ENCODE measurements at regions not wholly inside any gene's neighbourhood (a gene's known extent, or its start where the extent isn't known, plus 50 kb on each side); places are given as distances from the start of the nearest gene placed in this dataset.

DNA sequence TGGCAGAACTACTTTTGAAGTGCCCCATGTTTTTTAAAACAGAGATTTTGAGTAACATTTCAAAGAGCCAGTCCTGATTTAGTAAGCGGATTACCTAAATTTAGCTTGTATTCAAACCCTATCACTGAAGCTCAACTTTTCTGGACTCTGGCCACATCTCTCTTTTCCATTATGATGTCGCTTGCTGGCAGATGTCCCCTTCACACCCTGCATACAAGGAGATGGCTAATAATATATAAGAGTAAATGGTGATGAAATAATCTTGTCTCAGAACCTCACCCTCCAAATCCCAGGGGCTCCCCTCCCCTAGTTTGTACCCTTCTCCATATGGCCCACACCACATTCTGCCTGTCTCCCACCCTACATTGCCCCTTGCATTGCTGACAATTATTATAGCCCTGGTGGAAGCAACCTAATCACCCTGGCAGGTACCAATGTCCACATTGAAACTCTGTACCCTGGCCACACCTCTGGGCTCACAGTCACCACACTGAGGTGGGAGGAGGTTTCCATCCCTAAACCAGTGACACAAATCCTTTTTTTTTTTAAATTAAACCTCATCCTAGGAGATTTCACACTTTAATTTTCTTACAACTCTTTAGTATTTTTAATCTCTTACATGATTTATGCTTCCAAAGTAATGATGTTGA lies 106.0 kb upstream of the SYT6 start:
- no peaks in the 10 kb centered on the region for H3K27me3 ChIP-seq
- H3K36me3 ChIP-seq, result no peaks in the 10 kb centered on the region
- TF ChIP-seq, protein P1, sequence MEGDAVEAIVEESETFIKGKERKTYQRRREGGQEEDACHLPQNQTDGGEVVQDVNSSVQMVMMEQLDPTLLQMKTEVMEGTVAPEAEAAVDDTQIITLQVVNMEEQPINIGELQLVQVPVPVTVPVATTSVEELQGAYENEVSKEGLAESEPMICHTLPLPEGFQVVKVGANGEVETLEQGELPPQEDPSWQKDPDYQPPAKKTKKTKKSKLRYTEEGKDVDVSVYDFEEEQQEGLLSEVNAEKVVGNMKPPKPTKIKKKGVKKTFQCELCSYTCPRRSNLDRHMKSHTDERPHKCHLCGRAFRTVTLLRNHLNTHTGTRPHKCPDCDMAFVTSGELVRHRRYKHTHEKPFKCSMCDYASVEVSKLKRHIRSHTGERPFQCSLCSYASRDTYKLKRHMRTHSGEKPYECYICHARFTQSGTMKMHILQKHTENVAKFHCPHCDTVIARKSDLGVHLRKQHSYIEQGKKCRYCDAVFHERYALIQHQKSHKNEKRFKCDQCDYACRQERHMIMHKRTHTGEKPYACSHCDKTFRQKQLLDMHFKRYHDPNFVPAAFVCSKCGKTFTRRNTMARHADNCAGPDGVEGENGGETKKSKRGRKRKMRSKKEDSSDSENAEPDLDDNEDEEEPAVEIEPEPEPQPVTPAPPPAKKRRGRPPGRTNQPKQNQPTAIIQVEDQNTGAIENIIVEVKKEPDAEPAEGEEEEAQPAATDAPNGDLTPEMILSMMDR (IDR thresholded peaks at IDR 0.05), result no peak
- 56 to 67% methylated on average over 2 of the region's 2 CpGs for WGBS, 2 donors
- FAIRE-seq (no peak), ATAC-seq (no peak), DNase-seq (no peak)
- no peaks in the 10 kb centered on the region for H3K4me1 ChIP-seq
- intact Hi-C loops (cut with DNase I), result no loop called here
- H3K4me3 ChIP-seq, result no peak overlapping the region
- no peaks in the 10 kb centered on the region for H3K9me3 ChIP-seq
- H3K27ac ChIP-seq, result no peak overlapping the region

DNA sequence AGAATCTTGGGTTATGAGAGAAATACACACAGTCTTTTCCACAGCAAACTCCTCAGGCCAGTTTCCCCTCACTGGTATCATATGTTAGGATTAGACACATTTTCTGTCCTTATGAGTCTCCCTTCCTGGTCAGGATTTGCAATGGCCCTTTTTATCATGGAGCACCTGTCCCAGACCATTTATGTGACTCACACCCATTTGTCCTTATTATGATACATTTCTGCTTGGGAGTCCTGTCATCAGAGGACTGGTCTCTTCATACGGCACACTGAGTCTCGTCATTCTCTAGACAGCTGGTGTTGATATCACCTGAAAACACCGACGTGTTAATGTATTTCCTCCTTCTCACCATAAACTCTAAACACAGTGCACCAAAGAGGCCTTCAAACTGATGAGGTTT lies 105.0 kb upstream of the SYT6 start:
- intact Hi-C loops (cut with DNase I), result no loop called here
- H3K4me1 ChIP-seq, result no peaks in the 10 kb centered on the region
- WGBS, 2 donors, result 64 to 72% methylated on average over 4 of the region's 4 CpGs
- no peaks in the 10 kb centered on the region for H3K36me3 ChIP-seq
- no peak overlapping the region for H3K4me3 ChIP-seq
- H3K27ac ChIP-seq, result no peak overlapping the region
- ATAC-seq (no peak), DNase-seq (no peak), FAIRE-seq (no peak)
- TF ChIP-seq, protein P1 (IDR thresholded peaks at IDR 0.05), result no peak
- H3K9me3 ChIP-seq, result no peaks in the 10 kb centered on the region
- H3K27me3 ChIP-seq, result no peaks in the 10 kb centered on the region

DNA sequence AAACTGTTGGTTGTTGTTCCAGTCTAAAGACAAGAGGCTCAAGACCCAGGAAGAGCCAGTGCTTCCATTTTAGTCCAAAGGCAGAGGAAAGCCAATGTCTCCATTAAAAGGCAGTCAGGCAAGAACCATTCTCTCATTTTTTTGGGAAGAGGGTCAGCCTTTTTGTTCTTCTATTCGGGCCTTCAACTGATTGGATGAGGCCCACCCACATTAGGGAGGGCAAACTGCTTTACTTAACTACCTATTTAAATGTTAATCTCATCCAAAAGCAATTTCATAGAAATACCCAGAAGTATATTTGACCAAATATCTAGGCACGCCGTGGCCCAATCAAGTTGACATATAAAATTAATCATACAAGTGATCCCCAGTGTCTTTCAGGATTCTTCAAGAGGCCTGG lies 104.4 kb upstream of the SYT6 start:
- TF ChIP-seq, protein P1 (IDR thresholded peaks at IDR 0.05), result no peak
- H3K4me1 ChIP-seq, result no peaks in the 10 kb centered on the region
- H3K9me3 ChIP-seq, result no peaks in the 10 kb centered on the region
- no peak for DNase-seq
- no peak for ATAC-seq
- intact Hi-C loops (cut with DNase I), result no loop called here
- no peak for FAIRE-seq
- no peak overlapping the region for H3K4me3 ChIP-seq
- no peaks in the 10 kb centered on the region for H3K27me3 ChIP-seq
- H3K27ac ChIP-seq, result no peak overlapping the region
- 78 to 79% methylated on average over 3 of the region's 3 CpGs for WGBS, 2 donors
- no peaks in the 10 kb centered on the region for H3K36me3 ChIP-seq

DNA sequence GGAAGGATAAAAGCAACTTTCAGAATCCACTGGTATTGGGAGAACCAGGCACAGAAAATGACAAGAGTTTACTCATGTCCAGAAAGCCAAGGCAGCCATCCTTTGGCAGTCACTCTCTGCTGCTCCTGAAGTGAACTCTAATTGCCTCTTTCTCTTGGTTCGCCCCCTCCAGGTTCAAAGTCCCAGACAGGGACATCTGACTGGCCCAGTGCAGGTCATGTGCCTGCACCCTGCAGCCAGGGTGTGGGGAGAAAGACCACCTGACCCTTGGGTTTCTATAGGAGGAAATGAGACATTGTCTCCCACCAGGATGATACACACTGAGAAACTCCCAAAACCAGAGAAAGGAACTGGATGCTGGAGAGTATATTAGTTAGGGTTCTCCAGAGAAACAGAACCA lies 103.9 kb upstream of the SYT6 start:
- no peak overlapping the region for H3K4me3 ChIP-seq
- intact Hi-C loops (cut with DNase I), result no loop called here
- no peaks in the 10 kb centered on the region for H3K9me3 ChIP-seq
- 77 to 85% methylated on average over 1 of the region's 1 CpG for WGBS, 2 donors
- no peak for DNase-seq
- H3K36me3 ChIP-seq, result no peaks in the 10 kb centered on the region
- H3K4me1 ChIP-seq, result no peaks in the 10 kb centered on the region
- TF ChIP-seq, protein P1 (IDR thresholded peaks at IDR 0.05), result no peak
- H3K27ac ChIP-seq, result no peak overlapping the region
- FAIRE-seq, result no peak
- no peak for ATAC-seq
- no peaks in the 10 kb centered on the region for H3K27me3 ChIP-seq

DNA sequence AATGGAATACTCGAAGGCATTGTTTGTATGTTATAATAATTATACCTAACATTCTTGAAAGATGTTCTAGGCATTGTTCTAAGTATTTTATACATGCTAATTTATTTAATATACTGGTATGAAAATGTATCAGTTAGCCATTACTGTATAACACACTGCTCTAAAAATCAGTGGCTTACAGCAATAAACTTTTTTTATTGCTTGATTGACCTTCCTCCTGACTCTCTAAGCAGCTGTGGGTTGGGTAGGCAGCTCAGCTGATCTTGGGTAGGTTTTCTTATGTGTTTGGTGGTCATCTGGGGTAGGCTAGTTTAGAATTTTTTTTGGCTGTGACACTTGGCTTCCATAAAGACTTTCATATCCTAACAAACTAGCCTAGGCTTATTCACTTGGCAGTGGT lies 100.2 kb upstream of the SYT6 start:
- TF ChIP-seq, protein P1 (IDR thresholded peaks at IDR 0.05), result no peak
- Histone ChIP-seq H3K9me3 (no peaks in the 10 kb centered on the region), H3K4me3 (no peak overlapping the region), H3K27ac (no peak overlapping the region), H3K4me1 (no peaks in the 10 kb centered on the region), H3K27me3 (no peaks in the 10 kb centered on the region), H3K36me3 (no peaks in the 10 kb centered on the region)
- FAIRE-seq (no peak), DNase-seq (no peak), ATAC-seq (no peak)
- intact Hi-C loops (cut with DNase I), result no loop called here
- 67 to 76% methylated on average over 1 of the region's 1 CpG for WGBS, 2 donors
